Fibroblast of peridontal ligament (primary cell): ENCODE measurements at regions not wholly inside any gene's neighbourhood (a gene's known extent, or its start where the extent isn't known, plus 50 kb on each side); places are given as distances from the start of the nearest gene placed in this dataset.

Source experiments
- DNase-seq: peaks from one replicate; pipeline ENCODE4 v3.0.0-alpha.2; 2010; ENCODE audit errors: extremely low read depth

DNA sequence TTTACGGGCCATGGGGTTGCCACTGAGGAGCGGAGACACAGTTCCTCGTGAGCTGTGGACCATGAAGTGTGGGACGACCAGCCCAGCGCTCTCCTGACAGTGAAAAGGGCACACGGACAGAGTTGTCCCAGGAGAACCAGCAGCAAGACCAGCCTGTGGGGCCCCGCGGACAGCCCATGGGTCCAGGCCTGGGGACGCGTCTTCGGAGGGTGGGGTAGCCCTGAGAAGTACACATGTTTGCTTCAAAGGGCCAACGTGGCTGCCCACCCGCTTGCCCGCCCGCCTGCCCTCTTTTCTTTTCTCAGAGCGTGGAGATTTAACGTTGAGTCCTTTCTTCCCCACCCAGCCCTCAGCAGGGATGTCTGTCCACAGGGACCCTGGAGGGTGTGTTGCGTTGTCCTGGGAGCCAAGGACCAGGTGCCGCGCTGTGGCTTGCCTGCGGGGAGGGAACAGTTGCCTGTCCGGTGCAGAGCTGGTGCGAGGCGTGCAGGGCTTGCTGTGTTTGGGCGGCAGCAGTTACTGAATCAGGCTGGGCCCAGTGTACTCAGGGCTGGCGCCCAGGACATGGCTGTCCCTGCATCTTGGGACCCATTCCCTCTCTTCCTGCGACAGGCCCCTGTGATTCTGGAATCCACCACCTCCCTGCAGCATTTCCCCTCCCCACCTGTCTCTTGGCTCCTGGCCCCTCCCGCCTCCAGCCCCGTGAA, 120.1 kb upstream of the HDAC4 start:
- DNase-seq, result no peak

DNA sequence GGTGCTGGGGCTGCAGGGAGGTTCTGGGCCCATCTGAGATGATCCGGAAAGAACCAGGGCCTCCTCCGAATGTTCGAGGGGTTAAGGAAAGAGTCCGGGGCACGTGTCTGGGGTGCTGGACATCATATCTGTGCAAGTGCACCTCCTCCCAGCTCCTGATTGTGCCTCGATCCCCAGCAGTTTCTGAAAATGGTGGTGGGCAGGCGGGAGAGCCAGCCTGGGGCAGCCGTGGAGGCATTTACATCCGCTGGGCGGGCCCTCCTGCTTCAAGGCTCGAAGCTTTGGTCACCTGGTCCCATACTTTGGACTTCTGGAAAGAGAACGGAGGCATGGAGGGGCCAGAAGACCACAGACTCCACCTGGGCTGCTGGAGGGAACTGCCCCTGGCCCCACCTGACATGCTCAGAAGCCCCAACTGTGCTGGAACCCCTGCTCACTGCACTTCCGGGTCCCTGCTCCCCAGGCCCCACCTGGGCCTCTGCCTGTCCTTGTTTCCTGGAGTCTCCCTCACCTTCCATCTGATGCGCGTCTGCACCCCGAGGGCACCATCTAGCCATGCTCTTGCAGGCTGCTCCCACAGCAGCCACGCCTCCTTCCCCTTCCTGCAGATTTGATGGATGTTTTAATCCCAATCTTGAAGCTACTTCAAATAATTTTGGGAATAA, 119.2 kb upstream of the HDAC4 start:
- no peak for DNase-seq

DNA sequence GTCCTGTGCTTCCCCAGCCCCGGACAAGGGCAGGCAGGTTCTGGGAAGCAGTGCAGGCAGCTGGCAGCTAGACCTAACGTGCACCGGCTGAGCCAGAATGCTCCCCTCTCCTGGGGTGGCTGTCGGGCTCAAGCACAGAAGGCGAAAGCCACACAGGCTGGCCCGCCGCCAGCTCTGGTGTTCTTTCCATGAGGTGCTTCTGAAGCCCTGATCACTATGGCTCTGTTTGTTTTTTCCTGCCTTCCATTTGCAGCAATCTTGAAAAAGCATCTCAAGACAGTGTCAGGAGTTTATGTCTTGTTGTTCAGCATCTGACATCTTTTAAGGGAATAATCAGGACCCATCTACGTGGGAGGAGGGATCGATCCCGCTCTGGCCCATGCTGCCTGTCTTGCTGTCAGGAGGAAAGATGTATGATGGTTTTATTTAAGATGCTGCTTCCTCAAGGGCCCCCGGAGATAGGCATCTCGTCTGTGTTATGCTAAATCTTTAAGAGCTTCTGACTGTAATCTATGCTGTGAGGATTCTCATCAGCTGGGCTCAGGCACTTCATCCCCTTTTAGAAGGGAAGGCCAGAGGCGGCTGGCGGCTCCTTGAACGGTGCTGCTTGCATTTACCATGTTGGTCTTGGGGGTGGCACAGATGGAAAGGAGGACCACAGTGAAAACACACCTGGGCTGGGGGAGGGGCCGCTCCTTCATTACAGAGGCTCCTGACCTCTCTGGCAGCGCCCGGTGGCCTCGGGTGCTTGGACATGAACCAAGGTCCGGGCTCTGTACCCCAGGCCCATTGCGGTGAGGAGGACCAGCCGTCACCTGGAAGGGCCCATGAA, 118.5 kb upstream of the HDAC4 start:
- DNase-seq, result no peak

DNA sequence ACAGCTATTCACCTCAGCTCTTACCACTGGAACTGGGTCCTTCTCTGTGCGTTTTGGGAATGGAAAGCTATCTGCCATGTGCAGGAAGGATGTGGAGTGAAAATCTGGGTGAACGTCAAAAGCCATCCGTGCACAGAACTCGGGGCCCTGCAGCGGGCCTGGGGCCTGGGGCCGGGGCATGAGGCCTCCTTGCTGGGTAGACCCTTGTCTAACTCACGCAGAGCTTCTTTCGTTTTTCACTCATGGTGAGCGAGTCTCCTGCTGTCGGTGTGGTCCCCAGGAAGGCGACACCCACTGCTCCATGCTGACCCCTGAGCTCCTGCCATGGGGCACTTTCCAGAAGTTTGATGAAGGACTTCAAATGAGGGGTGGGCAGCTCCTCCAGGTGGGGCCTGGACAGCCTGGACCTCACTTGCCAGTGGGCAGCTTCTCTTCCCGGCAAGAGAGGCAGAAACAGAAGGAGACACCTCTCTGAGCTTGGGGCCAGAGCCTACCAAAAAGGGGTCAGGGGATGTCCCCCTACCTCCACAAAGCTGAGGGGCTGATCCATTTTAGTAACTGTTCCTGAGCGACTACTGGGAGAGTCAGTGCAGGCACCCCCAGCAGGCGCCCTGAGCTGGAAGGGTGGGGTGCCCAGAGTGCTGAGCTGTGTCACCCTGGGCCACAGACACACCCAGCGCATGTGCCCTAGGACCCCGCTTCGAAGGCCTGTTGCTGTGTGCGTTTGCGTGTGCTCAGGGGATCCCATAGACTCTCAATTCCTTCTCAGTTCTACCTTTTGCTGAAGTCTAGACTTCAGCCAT, 117.7 kb upstream of the HDAC4 start:
- no peak for DNase-seq

DNA sequence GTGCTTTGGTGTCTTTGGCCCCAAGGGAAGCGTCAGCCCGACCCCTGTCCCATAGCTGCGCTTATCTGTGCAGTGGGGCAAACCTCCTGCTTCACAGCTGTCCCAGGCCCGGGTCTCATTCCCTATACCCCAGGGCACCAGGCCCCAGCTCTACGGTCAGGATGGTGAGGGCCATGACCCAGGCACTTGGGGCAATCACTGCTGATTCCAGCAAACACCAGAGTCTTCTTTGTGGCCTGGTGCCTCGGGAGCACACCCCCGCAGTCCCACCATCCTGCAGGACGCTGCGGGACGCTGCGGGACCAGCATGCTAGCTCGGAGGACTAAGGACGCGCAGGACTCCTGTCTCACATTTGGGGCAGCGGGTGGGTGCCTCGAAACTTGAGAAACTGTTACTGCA, 116.9 kb upstream of the HDAC4 start:
- no peak for DNase-seq

DNA sequence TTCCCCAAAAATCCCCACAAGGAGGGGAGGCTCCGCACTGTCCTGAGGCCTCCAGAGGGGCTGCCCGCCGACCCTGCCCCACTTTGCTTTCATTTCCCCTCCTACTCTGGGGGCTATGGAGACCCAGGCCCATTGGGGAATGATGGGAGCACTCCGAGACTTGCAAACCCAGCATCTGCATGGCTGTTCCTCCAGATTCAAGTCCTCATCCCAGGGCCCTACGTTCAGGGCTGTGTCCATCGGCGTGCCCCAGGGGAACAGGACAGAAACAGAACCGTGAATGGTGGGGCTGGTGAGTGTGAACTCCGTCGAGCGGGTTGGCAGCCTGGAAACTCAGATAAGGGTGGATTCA, 116.1 kb upstream of the HDAC4 start:
- DNase-seq, result no peak

DNA sequence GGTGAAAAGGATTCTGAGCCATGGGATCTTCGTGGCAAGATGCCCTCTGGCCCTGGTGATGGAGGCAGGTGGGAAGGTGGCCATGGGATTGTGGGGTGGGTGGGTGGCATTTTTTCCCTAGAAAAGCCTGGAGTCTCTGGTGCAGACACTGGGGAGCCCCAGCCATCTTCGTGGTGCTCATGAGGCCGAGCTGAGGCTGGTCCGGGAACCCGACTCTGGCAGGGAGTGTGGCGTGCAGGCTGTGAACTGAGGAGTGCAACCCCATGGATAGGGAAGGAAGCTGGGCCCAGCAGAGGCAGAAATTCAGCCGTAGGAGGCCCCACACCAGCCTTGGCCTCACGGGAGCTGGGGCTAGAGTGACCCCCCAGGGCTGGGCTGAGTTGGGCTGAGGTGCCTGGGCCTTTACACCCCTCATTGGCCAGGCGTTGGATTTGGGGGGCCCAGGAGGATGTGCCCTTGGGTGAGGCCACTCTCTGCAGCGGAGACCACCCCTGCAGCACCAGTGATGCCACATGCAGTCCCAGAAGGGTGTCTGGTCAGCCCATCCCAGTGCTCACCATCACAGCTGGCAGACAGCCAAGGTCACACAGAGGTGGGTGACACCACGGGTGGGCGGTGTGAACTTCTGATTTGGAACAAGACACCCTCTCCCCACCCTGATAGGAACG, 115.6 kb upstream of the HDAC4 start:
- no peak for DNase-seq

DNA sequence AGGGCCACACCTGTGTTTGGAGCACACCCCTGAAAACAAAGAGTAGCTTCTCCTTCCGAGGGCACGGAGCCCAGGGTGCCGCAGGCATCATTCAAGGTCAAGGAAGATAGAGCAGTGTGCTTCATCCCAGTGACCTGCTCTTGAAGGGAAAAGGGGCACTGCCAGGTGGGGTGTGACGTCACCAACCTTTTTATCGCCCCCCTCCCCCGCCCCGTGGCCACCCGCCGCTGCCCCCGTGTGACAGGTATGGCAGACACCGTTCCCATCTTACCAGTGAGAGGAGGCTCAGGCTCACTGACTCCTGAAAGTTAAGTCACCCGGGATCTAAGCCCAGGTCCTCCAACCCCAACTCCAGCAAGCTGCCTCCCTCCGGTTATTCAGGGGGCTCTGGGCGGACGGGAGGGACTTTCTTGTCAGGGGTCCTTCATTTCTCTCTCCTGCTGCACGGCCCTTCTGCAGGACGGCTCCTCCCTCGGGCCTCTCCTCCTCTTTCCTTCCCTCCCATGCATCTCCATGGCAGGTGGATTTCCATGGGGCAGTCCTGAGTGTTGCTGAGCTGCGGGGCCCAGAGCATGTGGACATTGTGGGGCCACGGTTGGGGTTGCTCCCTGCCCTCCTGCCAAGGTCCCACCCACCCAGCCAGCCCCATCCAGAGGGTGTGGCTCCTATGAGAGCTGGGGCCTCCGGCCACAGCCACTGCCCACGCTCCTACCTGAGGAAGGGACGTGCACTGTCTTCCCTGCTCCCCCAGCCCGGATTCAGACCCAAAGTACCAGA, 114.1 kb upstream of the HDAC4 start:
- DNase-seq, result no peak

DNA sequence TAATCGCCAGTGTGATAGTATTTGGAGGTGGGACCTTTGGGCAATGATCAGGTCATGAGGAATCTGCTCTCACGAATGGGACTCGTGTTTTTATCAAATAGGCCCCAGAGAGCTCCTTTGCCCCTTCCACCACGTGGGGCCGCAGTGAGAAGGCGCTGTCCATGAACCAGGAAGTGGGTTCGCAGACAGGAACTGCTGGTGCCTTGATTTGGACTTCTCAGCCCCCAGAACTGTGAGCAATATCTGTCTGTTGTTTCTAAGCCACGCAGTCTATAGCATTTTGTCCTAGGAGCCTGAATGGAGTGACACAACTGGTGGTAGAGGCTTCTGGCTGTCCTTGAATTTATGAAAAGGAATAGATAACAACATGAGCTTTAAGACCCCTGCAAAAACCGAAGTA, 111.2 kb upstream of the HDAC4 start:
- DNase-seq, result no peak

DNA sequence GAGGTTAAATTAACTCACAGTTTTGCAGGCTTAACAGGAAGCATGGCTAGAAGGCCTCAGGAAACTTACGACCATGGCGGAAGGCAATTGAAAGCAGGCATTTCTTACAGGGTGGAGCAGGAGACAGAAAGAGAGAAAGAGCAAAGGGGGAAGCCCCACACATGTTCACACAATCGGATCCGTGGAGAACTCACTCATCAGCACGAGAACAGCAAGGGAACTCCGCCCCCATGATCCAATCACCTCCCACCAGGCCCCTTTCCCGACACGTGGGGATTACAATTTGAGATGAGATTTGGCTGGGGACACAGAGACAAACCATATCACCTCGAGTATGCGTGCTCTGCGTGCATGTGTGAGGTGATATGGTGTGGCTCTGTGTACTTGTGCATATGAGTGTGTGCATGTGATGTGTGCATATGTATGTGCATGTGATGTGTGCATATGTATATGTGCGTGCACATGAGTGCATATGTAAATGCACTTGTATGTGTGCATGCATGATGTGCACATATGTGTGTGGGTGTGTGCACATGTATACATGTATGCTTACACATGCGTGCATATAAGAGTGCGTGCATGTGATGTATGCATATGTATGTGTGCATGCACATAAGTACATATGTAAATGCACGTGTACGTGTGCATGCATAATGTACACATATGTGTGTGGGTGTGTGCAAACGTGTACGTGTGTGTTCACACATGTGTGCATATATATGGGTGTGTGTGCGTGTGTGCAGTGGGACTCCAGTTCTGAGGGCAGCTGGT, 108.7 kb upstream of the HDAC4 start:
- DNase-seq, result no peak

DNA sequence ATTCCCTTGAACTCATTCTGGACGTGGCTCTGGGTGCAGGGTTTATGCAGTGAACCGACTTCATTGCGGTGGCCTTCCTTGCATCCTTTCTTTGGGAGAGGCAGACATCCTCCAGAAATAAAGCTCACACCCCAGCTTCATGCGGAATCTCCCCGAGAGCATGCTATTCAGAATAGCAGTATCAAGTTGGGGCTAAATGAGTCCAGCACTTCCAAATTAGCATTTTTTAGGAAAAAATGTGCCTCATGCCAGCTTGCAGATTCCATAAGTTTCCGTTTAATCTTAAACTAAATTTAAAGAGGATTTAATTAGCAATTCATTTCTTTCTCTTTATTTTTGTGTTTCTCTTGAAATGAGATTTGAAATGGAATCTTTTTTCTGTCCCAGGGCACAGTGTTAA, 107.4 kb upstream of the HDAC4 start:
- DNase-seq, result no peak

DNA sequence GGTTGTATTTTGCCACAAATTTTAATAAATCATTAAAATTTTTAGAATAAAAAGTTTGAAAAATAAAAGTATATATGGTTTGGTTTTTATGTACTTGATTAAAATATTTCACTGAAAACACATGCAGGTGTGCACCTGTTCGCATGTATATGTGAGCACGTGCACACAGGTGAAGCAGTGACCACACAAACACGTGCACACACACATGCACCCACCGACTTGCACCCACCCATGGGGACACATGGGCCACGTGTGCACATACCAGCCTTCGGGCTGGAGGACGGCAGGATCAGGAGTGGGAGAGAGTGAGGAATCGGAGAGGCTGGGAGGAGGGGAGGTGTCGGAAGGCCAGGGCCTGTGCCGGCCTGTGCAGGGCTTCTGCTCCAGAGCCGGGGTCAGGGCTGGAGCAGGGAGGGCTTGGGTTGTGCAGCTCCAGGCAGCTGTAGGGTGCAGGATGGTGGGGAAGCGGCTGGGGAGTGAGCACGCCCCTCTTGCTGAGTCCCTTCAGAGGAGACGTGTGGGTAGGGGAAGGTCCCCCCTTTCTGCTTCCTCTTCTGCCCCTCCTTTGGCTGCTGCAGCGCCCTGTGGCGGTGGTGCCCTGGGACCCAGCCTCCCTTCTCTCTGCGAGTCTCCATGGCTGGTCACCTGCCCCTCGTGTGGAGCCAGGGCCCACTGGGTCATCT, 106.9 kb upstream of the HDAC4 start:
- DNase-seq, result no peak

DNA sequence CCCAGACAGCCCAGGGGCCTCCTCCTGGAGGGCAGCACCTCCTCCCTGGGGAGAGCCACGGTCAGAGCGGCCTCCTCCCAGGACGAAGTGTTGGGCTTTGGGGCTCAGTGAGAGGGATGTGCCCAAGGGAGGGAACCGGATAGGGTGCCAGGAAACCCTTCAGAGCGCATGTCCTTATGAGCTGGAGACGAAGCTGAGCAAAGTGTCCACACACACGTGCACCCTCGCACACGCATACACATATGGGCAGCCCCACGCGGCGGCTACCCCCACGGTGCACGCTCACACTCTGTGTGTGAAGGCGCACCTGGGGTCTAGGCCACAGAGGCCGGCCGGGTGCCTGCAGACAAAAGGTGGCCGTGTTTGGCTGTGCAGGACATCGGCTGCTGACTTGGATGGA, 106.1 kb upstream of the HDAC4 start:
- no peak for DNase-seq

DNA sequence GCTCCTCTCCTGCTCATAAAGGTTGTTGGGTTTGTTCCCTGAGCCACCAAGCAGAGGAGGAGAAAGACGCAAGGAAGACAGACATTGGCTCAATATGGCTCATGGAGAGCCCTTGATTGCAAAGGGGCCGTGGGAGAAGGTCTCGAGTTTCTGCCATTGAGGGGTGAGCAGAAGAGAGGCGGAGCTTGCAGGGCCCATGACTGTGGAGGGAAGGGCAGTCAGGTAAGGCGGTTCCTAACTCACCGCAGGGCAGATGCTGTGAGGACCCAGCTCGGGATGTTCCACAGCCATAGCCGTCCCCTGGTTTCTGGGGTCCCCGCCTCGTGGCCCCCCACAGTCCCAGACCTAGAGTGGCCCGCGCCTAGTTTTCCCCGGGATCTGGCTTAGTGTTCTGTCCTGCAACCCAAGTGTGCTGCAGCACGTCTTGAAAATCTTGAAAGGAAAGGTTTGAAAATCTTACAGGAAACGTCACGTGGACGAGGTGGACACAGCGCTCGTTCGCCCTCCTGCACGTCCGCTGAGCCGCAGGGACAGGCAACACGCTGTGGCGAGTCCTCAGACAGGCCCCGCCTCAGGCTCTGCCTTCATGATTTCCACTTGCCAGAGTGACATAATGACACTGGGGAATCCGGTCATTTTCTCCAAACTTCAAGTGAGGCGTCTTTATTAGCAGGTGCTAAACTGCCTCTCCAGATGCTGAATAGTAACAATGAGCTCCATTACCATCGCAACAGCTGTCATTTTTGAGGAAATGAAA, 105.5 kb upstream of the HDAC4 start:
- no peak for DNase-seq

DNA sequence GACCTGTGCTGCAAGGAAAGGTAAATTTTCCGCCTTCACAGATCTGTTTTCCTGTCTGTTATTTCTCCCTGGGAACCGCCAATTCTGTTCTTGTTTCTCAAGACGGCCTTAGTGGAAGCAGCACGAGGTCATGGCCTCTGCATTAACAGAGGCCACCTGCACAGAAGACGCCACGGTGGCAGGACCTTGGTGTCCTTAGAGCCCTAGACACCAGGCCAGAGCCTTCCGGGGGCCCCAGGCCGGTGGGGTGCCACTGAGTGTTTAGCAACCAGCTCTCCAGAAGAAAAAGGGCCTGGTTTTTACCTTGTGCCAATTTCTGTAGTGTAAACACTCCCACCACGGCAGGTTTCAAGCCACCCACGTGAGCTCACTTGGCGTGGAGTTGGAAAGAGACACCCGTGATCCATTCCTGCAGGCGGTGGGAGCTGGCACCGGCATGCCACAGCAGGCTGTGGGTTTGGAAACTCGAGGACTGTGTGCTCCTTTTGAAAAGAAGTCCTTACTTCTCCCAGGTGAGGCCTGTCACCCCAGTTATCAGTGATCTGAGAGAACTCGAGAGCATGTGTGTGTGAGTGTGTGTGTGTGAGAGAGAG, 103.9 kb upstream of the HDAC4 start:
- DNase-seq, result no peak

DNA sequence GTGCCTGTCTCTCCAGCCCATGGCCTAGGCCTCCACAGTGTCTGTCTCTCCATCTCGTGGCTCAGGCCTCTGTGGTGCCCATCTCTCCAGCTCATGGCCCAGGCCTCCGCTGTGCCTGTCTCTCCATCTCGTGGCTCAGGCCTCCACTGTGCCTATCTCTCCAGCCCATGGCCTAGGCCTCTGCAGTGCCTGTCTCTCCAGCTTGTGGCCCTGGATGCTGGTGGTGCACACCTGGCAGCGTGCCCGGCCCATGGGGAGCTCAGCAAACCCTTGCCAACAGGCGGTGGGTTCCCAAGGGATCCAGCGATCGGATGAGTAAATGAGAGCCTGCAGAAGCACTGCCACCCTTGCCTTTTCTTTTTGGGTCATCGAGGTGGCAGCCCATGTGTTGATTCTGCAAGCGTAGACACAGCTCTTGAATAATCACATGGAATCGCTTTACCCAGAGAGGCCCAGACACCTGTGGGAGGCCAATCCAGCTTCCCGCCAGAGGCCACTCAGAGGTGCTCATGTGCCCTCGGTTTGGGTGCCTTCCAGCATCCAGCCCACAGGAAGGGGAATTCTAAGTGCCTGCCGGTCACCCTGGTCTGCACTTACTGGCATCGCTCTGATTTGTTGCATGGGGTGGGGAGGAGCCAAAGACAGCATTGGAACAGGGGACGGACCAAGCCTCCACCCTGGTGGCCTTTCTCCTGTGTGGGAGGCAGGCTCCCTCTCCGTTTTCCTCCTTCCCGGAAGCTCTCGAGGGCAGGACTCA, 101.8 kb upstream of the HDAC4 start:
- no peak for DNase-seq
